Colonic mucosa (tissue), 4 donors: ENCODE measurements at regions not wholly inside any gene's neighbourhood (a gene's known extent, or its start where the extent isn't known, plus 50 kb on each side); places are given as distances from the start of the nearest gene placed in this dataset.

Experiments used
- DNase-seq: peaks from one replicate; pipeline ENCODE4 v3.0.0-alpha.2; 2020
- H3K27ac ChIP-seq: fragments of 200-600 bp; one replicate; pipeline ENCODE4 v1.8.0; 2021
- H3K27me3 ChIP-seq: fragments of 200-600 bp; one replicate; pipeline ENCODE4 v1.8.0; 2021
- H3K36me3 ChIP-seq: fragments of 200-600 bp; one replicate; pipeline ENCODE4 v1.8.0; 2021
- H3K4me1 ChIP-seq: fragments of 200-600 bp; one replicate; pipeline ENCODE4 v1.8.0; 2021; ENCODE audit warnings: mild to moderate bottlenecking
- H3K4me3 ChIP-seq: fragments of 200-600 bp; one replicate; pipeline ENCODE4 v1.8.0; 2021
- H3K9ac ChIP-seq, 2 donors: one replicate each; pipeline ENCODE4 v1.7.0; 2013; ENCODE audit warnings: control low read depth in 2 of 2, low read depth in 2 of 2, low read length in 2 of 2
- H3K9me3 ChIP-seq: fragments of 200-600 bp; one replicate; pipeline ENCODE4 v1.8.0; 2021
- CTCF ChIP-seq: fragments of 200-600 bp; IDR thresholded peaks from one replicate; pipeline ENCODE4 v1.8.0; 2022; ENCODE audit warnings: antibody characterized with exemption, mild to moderate bottlenecking
- intact Hi-C: fragments of 100-400 bp; cut with DNase I; formaldehyde crosslinking; loops from one replicate; pipeline ENCODE4 v1.14.1; 2022
- donor health status: healthy.
- donor health status: DM: no; HTN: no; CAD: no.
- donor health status: DM: no; HTN: no; CAD: no.

- Histone ChIP-seq H3K27ac (no peak overlapping the region), H3K4me3 (no peak overlapping the region), H3K36me3 (no peaks in the 10 kb centered on the region), H3K4me1 (no peaks in the 10 kb centered on the region), H3K27me3 (no peaks in the 10 kb centered on the region), H3K9me3 (no peaks in the 10 kb centered on the region), H3K9ac (no peak overlapping the region)
- no peak for DNase-seq
- intact Hi-C loops = no loop called here
- TF ChIP-seq CTCF = no peak
Observed at GRCh38 chr2:121018136-121019061, 266.6 kb downstream of the TFCP2L1 start.

GRCh38 chr2:121019071-121019470, 265.9 kb downstream of the TFCP2L1 start:
- H3K4me3 ChIP-seq = no peak overlapping the region
- TF ChIP-seq CTCF = no peak
- no peaks in the 10 kb centered on the region for H3K9me3 ChIP-seq
- no peaks in the 10 kb centered on the region for H3K4me1 ChIP-seq
- H3K36me3 ChIP-seq = no peaks in the 10 kb centered on the region
- H3K27me3 ChIP-seq = no peaks in the 10 kb centered on the region
- no peak for DNase-seq
- intact Hi-C loops = no loop called here
- H3K27ac ChIP-seq = no peak overlapping the region
- no peak overlapping the region for H3K9ac ChIP-seq

- H3K9ac ChIP-seq = no peak overlapping the region
- TF ChIP-seq CTCF = no peak
- H3K36me3 ChIP-seq = no peaks in the 10 kb centered on the region
- H3K9me3 ChIP-seq = no peaks in the 10 kb centered on the region
- no peak overlapping the region for H3K27ac ChIP-seq
- no peaks in the 10 kb centered on the region for H3K4me1 ChIP-seq
- no peak for DNase-seq
- no peaks in the 10 kb centered on the region for H3K27me3 ChIP-seq
- intact Hi-C loops = no loop called here
- H3K4me3 ChIP-seq = no peak overlapping the region
Observed at GRCh38 chr2:121019756-121020155, 265.2 kb downstream of the TFCP2L1 start.

GRCh38 chr2:121021685-121022084, 263.3 kb downstream of the TFCP2L1 start:
- no peaks in the 10 kb centered on the region for H3K27me3 ChIP-seq
- no peaks in the 10 kb centered on the region for H3K36me3 ChIP-seq
- H3K4me1 ChIP-seq = no peaks in the 10 kb centered on the region
- no peak overlapping the region for H3K9ac ChIP-seq
- no peak overlapping the region for H3K4me3 ChIP-seq
- H3K27ac ChIP-seq = no peak overlapping the region
- no peaks in the 10 kb centered on the region for H3K9me3 ChIP-seq
- DNase-seq = no peak
- intact Hi-C loops = no loop called here
- TF ChIP-seq CTCF = no peak

GRCh38 chr2:121028577-121028976, 256.4 kb downstream of the TFCP2L1 start:
- no peak for DNase-seq
- TF ChIP-seq CTCF = no peak
- no peaks in the 10 kb centered on the region for H3K36me3 ChIP-seq
- H3K9ac ChIP-seq = no peak overlapping the region
- H3K4me1 ChIP-seq = no peaks in the 10 kb centered on the region
- intact Hi-C loops = no loop called here
- H3K4me3 ChIP-seq = no peak overlapping the region
- no peaks in the 10 kb centered on the region for H3K9me3 ChIP-seq
- no peak overlapping the region for H3K27ac ChIP-seq
- no peaks in the 10 kb centered on the region for H3K27me3 ChIP-seq
